ENCODE measurements at regions not wholly inside any gene's neighbourhood (a gene's known extent, or its start where the extent isn't known, plus 50 kb on each side); places are given as distances from the start of the nearest gene placed in this dataset.

- peaks cover 15% of the 10 kb centered on the region for H3K9me3 Mint-ChIP-seq
- H3K27me3 Mint-ChIP-seq (ENCODE audit: low read depth) = no peaks in the 10 kb centered on the region; the same call in 1 of the 2 replicates
- no peaks in the 10 kb centered on the region for H3K36me3 Mint-ChIP-seq
- CTCF ChIA-PET = no interaction called here
- no peak for ATAC-seq
- POLR2A ChIA-PET = no interaction called here
- no peak for DNase-seq (ENCODE audit: low spot score)
- no peak overlapping the region for H3K4me3 Mint-ChIP-seq
- H3K27ac Mint-ChIP-seq = no peak overlapping the region
- peaks cover 13% of the 10 kb centered on the region for H3K4me1 Mint-ChIP-seq
- no peak for TF ChIP-seq ZNF232 (CRISPR knock-in tag; IDR thresholded peaks at IDR 0.05)
- no peak for TF ChIP-seq FOXP1 (CRISPR knock-in tag; IDR thresholded peaks at IDR 0.05; ENCODE audit: borderline replicate concordance)
- TF ChIP-seq SP1 (CRISPR knock-in tag; conservative IDR thresholded peaks at IDR 0.05) = no peak
- TF ChIP-seq ZNF138 (CRISPR knock-in tag; conservative IDR thresholded peaks at IDR 0.05) = no peak
- no peak for TF ChIP-seq ZNF671 (CRISPR knock-in tag; IDR thresholded peaks at IDR 0.05)
- no peak for TF ChIP-seq ESRRA (CRISPR knock-in tag; IDR thresholded peaks at IDR 0.05; ENCODE audit: borderline replicate concordance)
- TF ChIP-seq RORB (CRISPR knock-in tag; IDR thresholded peaks at IDR 0.05) = no peak
- no peak for TF ChIP-seq E2F4 (CRISPR knock-in tag; IDR thresholded peaks at IDR 0.05; ENCODE audit: borderline replicate concordance, low read depth)
- TF ChIP-seq TEAD4 (CRISPR knock-in tag; IDR thresholded peaks at IDR 0.05) = no peak
- TF ChIP-seq NR3C1 (CRISPR knock-in tag; conservative IDR thresholded peaks at IDR 0.05; ENCODE audit: low read depth) = no peak
- TF ChIP-seq USF2 (CRISPR knock-in tag; IDR thresholded peaks at IDR 0.05) = no peak
- no peak for TF ChIP-seq MXD4 (CRISPR knock-in tag; IDR thresholded peaks at IDR 0.05; ENCODE audit: borderline replicate concordance)
- TF ChIP-seq CBFB (CRISPR knock-in tag; IDR thresholded peaks at IDR 0.05; ENCODE audit: low read depth) = no peak
- TF ChIP-seq NFE2L1 (CRISPR knock-in tag; IDR thresholded peaks at IDR 0.05) = no peak
- TF ChIP-seq PRDM15 (CRISPR knock-in tag; IDR thresholded peaks at IDR 0.05) = no peak
- no peak for TF ChIP-seq FOXJ3 (CRISPR knock-in tag; IDR thresholded peaks at IDR 0.05; ENCODE audit: borderline replicate concordance)
- no peak for TF ChIP-seq HMGA2 (CRISPR knock-in tag; IDR thresholded peaks at IDR 0.05)
- no peak for TF ChIP-seq RELA (CRISPR knock-in tag; IDR thresholded peaks at IDR 0.05; ENCODE audit: borderline replicate concordance)
Observed at GRCh38 chr1:221851336-221851735, 109.4 kb upstream of the DUSP10 start.

- CTCF ChIA-PET = no interaction called here
- ATAC-seq (no peak), DNase-seq (ENCODE audit: low spot score) (no peak)
- POLR2A ChIA-PET = no interaction called here
- Mint-ChIP-seq H3K9me3 (peaks cover 15% of the 10 kb centered on the region), H3K27ac (no peak overlapping the region), H3K27me3 (ENCODE audit: low read depth) (no peaks in the 10 kb centered on the region; the same call in 1 of the 2 replicates), H3K4me1 (peaks cover 11% of the 10 kb centered on the region), H3K4me3 (no peak overlapping the region), H3K36me3 (no peaks in the 10 kb centered on the region)
- TF ChIP-seq CDX4 (CRISPR knock-in tag; IDR thresholded peaks at IDR 0.05; ENCODE audit: borderline replicate concordance) = no peak
- no peak for TF ChIP-seq PRRX2 (CRISPR knock-in tag; IDR thresholded peaks at IDR 0.05)
Observed at GRCh38 chr1:221850470-221851187, 108.7 kb upstream of the DUSP10 start.

Data from WTC11 (cell line).